Parathyroid adenoma (tissue), 2 donors: ENCODE measurements at regions not wholly inside any gene's neighbourhood (a gene's known extent, or its start where the extent isn't known, plus 50 kb on each side); places are given as distances from the start of the nearest gene placed in this dataset.

Source experiments
- H2AFZ ChIP-seq: fragments of 300-600 bp; sonication (generic); one replicate; pipeline ENCODE4 v1.7.0; 2017; ENCODE audit warnings: antibody characterized with exemption, mild to moderate bottlenecking
- H3K27ac ChIP-seq: fragments of 300-600 bp; sonication (generic); one replicate; pipeline ENCODE4 v1.7.0; 2017
- H3K27me3 ChIP-seq: fragments of 300-600 bp; sonication (generic); one replicate; pipeline ENCODE4 v1.7.0; 2017; ENCODE audit warnings: low read length; ENCODE audit not compliant: control insufficient read depth, insufficient read depth
- H3K36me3 ChIP-seq: fragments of 300-600 bp; sonication (generic); one replicate; pipeline ENCODE4 v1.7.0; 2017; ENCODE audit warnings: low read length; ENCODE audit not compliant: control insufficient read depth, insufficient read depth
- H3K4me1 ChIP-seq: fragments of 300-600 bp; sonication (generic); one replicate; pipeline ENCODE4 v1.7.0; 2017; ENCODE audit warnings: control low read depth
- H3K4me2 ChIP-seq: fragments of 300-600 bp; sonication (generic); one replicate; pipeline ENCODE4 v1.7.0; 2017; ENCODE audit warnings: low read length
- H3K4me3 ChIP-seq: fragments of 300-600 bp; sonication (generic); one replicate; pipeline ENCODE4 v1.7.0; 2017; ENCODE audit warnings: low read depth, low read length
- H3K79me2 ChIP-seq: fragments of 300-600 bp; sonication (generic); one replicate; pipeline ENCODE4 v1.7.0; 2017; ENCODE audit warnings: control low read depth
- H3K9ac ChIP-seq: fragments of 300-600 bp; sonication (generic); one replicate; pipeline ENCODE4 v1.7.0; 2017; ENCODE audit warnings: mild to moderate bottlenecking
- H3K9me3 ChIP-seq: fragments of 300-600 bp; sonication (generic); one replicate; pipeline ENCODE4 v1.7.0; 2017; ENCODE audit warnings: low read length; ENCODE audit not compliant: control insufficient read depth
- TF ChIP-seq, protein P1 (sequence below): fragments of 300-600 bp; sonication (generic); IDR thresholded peaks from one replicate; pipeline ENCODE4 v1.7.0; 2017; ENCODE audit warnings: antibody characterized with exemption, mild to moderate bottlenecking
- donor health status: primary hyperparathyroidism.

GRCh38 chr5:158069838-158070237, 210.9 kb upstream of the CLINT1 start:
- TF ChIP-seq, protein P1, sequence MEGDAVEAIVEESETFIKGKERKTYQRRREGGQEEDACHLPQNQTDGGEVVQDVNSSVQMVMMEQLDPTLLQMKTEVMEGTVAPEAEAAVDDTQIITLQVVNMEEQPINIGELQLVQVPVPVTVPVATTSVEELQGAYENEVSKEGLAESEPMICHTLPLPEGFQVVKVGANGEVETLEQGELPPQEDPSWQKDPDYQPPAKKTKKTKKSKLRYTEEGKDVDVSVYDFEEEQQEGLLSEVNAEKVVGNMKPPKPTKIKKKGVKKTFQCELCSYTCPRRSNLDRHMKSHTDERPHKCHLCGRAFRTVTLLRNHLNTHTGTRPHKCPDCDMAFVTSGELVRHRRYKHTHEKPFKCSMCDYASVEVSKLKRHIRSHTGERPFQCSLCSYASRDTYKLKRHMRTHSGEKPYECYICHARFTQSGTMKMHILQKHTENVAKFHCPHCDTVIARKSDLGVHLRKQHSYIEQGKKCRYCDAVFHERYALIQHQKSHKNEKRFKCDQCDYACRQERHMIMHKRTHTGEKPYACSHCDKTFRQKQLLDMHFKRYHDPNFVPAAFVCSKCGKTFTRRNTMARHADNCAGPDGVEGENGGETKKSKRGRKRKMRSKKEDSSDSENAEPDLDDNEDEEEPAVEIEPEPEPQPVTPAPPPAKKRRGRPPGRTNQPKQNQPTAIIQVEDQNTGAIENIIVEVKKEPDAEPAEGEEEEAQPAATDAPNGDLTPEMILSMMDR, result no peak
- Histone ChIP-seq H3K4me2 (no peak overlapping the region), H2AFZ (no peak overlapping the region), H3K36me3 (no peaks in the 10 kb centered on the region), H3K9ac (no peak overlapping the region), H3K27ac (no peak overlapping the region), H3K4me1 (no peaks in the 10 kb centered on the region), H3K79me2 (no peaks in the 10 kb centered on the region), H3K4me3 (no peak overlapping the region), H3K27me3 (no peaks in the 10 kb centered on the region), H3K9me3 (no peaks in the 10 kb centered on the region)

DNA sequence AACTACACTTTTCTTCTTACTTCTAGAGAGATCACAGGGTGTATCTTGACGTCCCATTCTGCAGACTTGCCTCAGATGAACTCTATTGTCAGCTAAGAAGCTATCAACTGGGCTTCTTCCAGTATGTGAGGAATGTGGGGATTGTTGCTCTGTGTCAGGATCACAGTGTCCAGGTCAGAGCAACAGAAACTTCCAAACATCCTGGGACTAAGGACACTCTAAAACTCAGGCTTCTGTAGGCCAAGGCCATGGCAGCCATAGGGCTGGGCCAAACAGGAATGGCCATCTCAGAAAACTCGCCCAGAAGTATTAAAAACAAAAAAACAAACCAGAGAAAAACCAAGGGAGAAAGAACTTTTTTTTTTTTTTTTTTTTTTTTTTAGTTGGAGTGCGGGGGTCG, 210.0 kb upstream of the CLINT1 start:
- Histone ChIP-seq H2AFZ (no peak overlapping the region), H3K4me3 (no peak overlapping the region), H3K9me3 (no peaks in the 10 kb centered on the region), H3K4me2 (no peak overlapping the region), H3K36me3 (no peaks in the 10 kb centered on the region), H3K27ac (no peak overlapping the region), H3K27me3 (no peaks in the 10 kb centered on the region), H3K9ac (no peak overlapping the region), H3K4me1 (no peaks in the 10 kb centered on the region), H3K79me2 (no peaks in the 10 kb centered on the region)
- TF ChIP-seq, protein P1, result no peak

DNA sequence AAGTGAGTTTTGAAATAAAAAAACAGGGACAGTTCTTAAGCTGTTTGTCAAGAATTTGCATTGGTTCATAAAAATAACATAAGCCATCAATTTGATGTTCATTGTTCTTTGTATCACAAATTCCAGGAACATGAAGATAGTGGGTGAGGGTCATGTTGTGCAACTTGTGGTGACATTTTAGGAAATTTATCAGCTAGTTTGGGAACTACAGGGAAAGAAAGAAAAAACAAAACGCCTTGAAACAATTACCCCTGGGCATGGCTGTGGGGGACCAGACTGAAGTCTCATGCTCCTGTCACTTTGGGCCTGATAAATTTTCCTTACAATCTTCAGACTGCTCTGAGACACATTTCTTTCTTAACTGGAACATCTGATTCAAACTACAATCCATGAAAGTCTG, 207.1 kb upstream of the CLINT1 start:
- Histone ChIP-seq H3K9me3 (no peaks in the 10 kb centered on the region), H3K4me3 (no peak overlapping the region), H3K79me2 (no peaks in the 10 kb centered on the region), H2AFZ (no peak overlapping the region), H3K9ac (no peak overlapping the region), H3K27me3 (no peaks in the 10 kb centered on the region), H3K4me1 (no peaks in the 10 kb centered on the region), H3K4me2 (no peak overlapping the region), H3K27ac (no peak overlapping the region), H3K36me3 (peaks cover 2% of the 10 kb centered on the region)
- TF ChIP-seq, protein P1, result no peak

GRCh38 chr5:158064334-158065123, 205.6 kb upstream of the CLINT1 start:
- Histone ChIP-seq H3K9me3 (no peaks in the 10 kb centered on the region), H3K9ac (no peak overlapping the region), H3K36me3 (peaks cover 2% of the 10 kb centered on the region), H3K4me2 (no peak overlapping the region), H3K27ac (no peak overlapping the region), H3K79me2 (no peaks in the 10 kb centered on the region), H3K4me3 (no peak overlapping the region), H2AFZ (no peak overlapping the region), H3K27me3 (no peaks in the 10 kb centered on the region), H3K4me1 (no peaks in the 10 kb centered on the region)
- TF ChIP-seq, protein P1, result no peak

DNA sequence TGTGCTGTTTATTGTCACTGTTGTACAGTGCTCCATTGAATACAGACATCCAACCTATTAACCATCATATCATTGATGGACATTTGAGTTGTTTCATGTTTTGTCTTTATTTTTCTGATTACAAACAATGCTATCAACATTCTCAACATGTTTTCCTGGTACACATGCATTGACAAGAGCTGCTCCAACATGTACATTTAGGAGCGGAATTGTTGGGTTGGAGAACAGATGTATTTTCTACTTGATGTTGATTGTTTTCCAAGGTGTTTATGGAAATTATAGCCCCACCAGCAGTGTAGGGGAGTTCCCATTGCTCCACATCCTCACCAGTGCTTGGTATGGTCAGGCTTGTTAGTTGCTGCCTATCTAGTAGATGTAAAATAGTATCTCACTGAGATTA, 204.1 kb upstream of the CLINT1 start:
- Histone ChIP-seq H3K36me3 (peaks cover 2% of the 10 kb centered on the region), H3K4me3 (no peak overlapping the region), H2AFZ (no peak overlapping the region), H3K79me2 (no peaks in the 10 kb centered on the region), H3K9me3 (no peaks in the 10 kb centered on the region), H3K4me2 (no peak overlapping the region), H3K27me3 (no peaks in the 10 kb centered on the region), H3K27ac (no peak overlapping the region), H3K9ac (no peak overlapping the region), H3K4me1 (no peaks in the 10 kb centered on the region)
- TF ChIP-seq, protein P1, result no peak
